HepG2 (cell line): ENCODE measurements at regions not wholly inside any gene's neighbourhood (a gene's known extent, or its start where the extent isn't known, plus 50 kb on each side); places are given as distances from the start of the nearest gene placed in this dataset.

Experiments used
- ATAC-seq: fragments of 200-7000 bp; cut with Tn5 transposase; 3 replicates; pipeline ENCODE4 v1.9.1; 2020; ENCODE audit warnings: mild to moderate bottlenecking, moderate library complexity
- BruUV-seq: library from RNA; stranded (reverse); fragments of 400-500 nt; replicated peaks from 2 replicates; lab custom pipeline; 2021; lab: Mats Ljungman, UMichigan
- CTCF ChIA-PET: fragments of 300-600 bp; formaldehyde crosslinking; extraction: SDS; loops from one replicate; lab custom pipeline; 2021; ENCODE audit warnings: low total read pairs, inconsistent platforms, low intra/inter-chr PET ratio; lab: Yijun Ruan, JAX
- POLR2A ChIA-PET: fragments of 350-600 bp; sonication (Branson Sonifier 250); formaldehyde crosslinking; loops from one replicate; lab custom pipeline; 2020; ENCODE audit warnings: antibody characterized with exemption, inconsistent platforms; lab: Yijun Ruan, JAX
- DNase-seq: peaks from one replicate; pipeline ENCODE4 v3.0.0-alpha.2; 2015; ENCODE audit warnings: low spot score
- FAIRE-seq: peaks from 3 replicates; lab custom pipeline; 2011; peaks lifted over from hg19 to GRCh38; lab: Jason Lieb, UNC
- H2AFZ ChIP-seq: one replicate; pipeline ENCODE4 v1.6.1; 2011; ENCODE audit warnings: low read length, inconsistent platforms
- H3K27ac ChIP-seq: fragments of 300-600 bp; 3 replicates; pipeline ENCODE4 v1.8.0; 2011; ENCODE audit warnings: mixed run types, mild to moderate bottlenecking, mixed read lengths, low read length, inconsistent platforms; ENCODE audit not compliant: insufficient read depth; ENCODE audit errors: extremely low read length
- H3K27me3 ChIP-seq, 2 experiments: fragments of 200-600 bp in 1 of 2; 2 replicates in 1 of 2; 3 replicates in 1 of 2; pipeline versions ENCODE4 v1.6.0 to v1.8.0; 2011; ENCODE audit warnings: low read length in 2 of 2, mild to moderate bottlenecking in 2 of 2, moderate library complexity in 2 of 2, inconsistent platforms in 1 of 2; ENCODE audit not compliant: insufficient read depth in 2 of 2, control insufficient read depth in 1 of 2
- H3K36me3 ChIP-seq, 2 experiments: fragments of 200-600 bp in 1 of 2; replicated peaks in 1 of 2; 2 replicates in 1 of 2; 3 replicates in 1 of 2; pipeline versions ENCODE4 v1.5.1 to v1.8.0; 2011; ENCODE audit warnings: low read length in 2 of 2, inconsistent platforms in 1 of 2; ENCODE audit not compliant: insufficient read depth in 2 of 2, control insufficient read depth in 1 of 2
- H3K4me1 ChIP-seq: 2 replicates; pipeline ENCODE4 v1.5.1; 2012; ENCODE audit warnings: low read length, inconsistent platforms; ENCODE audit not compliant: insufficient read depth
- H3K4me2 ChIP-seq: 2 replicates; pipeline ENCODE4 v1.6.0; 2011; ENCODE audit warnings: low read depth, low read length, inconsistent platforms
- H3K4me3 ChIP-seq, 3 experiments: fragments of 200-600 bp in 1 of 3; sonication (generic), shearing (Covaris generic) in 1 of 3; replicated peaks in 1 of 3; 2 replicates each; pipeline ENCODE4 v1.5.1; 2011 to 2016; ENCODE audit warnings: low read length in 3 of 3, inconsistent platforms in 2 of 3, low read depth in 2 of 3, mild to moderate bottlenecking in 2 of 3, control low read depth in 1 of 3, mixed read lengths in 1 of 3; ENCODE audit not compliant: insufficient read depth in 1 of 3
- H3K79me2 ChIP-seq: one replicate; pipeline ENCODE4 v1.6.1; 2011; ENCODE audit warnings: low read length, inconsistent platforms; ENCODE audit not compliant: insufficient read depth
- H3K9ac ChIP-seq: 2 replicates; pipeline ENCODE4 v1.6.0; 2011; ENCODE audit warnings: mild to moderate bottlenecking, low read depth, low read length, inconsistent platforms; ENCODE audit not compliant: insufficient read depth
- H3K9me3 ChIP-seq: 2 replicates; pipeline ENCODE4 v1.5.1; 2012; ENCODE audit warnings: mild to moderate bottlenecking, low read length
- H4K20me1 ChIP-seq: 2 replicates; pipeline ENCODE4 v1.6.0; 2011; ENCODE audit warnings: inconsistent platforms, mild to moderate bottlenecking, low read length, moderate library complexity; ENCODE audit not compliant: insufficient read depth
- CENPX ChIP-seq: sonication (generic); formaldehyde crosslinking; IDR thresholded peaks from 2 replicates; pipeline ENCODE4 v1.9.0; 2021; ENCODE audit warnings: mild to moderate bottlenecking, missing genetic modification reagents, moderate library complexity
- JARID2 ChIP-seq: sonication (generic); formaldehyde crosslinking; IDR thresholded peaks from 2 replicates; pipeline ENCODE4 v1.8.1; 2023; ENCODE audit warnings: missing genetic modification reagents, inconsistent platforms; ENCODE audit not compliant: insufficient replicate concordance
- MIER2 ChIP-seq: IDR thresholded peaks from 2 replicates; pipeline ENCODE4 v1.6.1; 2016; ENCODE audit warnings: missing biosample characterization, missing genetic modification reagents
- SMAD9 ChIP-seq: sonication (generic); formaldehyde crosslinking; IDR thresholded peaks from 2 replicates; pipeline ENCODE4 v1.5.1; 2020; ENCODE audit warnings: mild to moderate bottlenecking, missing genetic modification reagents
- SP5 ChIP-seq: IDR thresholded peaks from 2 replicates; pipeline ENCODE4 v1.6.1; 2016; ENCODE audit warnings: low read depth, borderline replicate concordance
- SSRP1 ChIP-seq: IDR thresholded peaks from 2 replicates; pipeline ENCODE4 v1.6.1; 2016; ENCODE audit warnings: control low read depth
- TRIM24 ChIP-seq: sonication (generic); formaldehyde crosslinking; IDR thresholded peaks from 2 replicates; pipeline ENCODE4 v1.8.0; 2022; ENCODE audit warnings: mild to moderate bottlenecking, missing genetic modification reagents
- ZBTB42 ChIP-seq: sonication (generic); formaldehyde crosslinking; IDR thresholded peaks from 2 replicates; pipeline ENCODE4 v1.5.0; 2020; ENCODE audit warnings: mild to moderate bottlenecking, missing genetic modification reagents
- ZNF619 ChIP-seq: sonication (generic); formaldehyde crosslinking; IDR thresholded peaks from 2 replicates; pipeline ENCODE4 v1.4.0; 2020; ENCODE audit warnings: mild to moderate bottlenecking, missing genetic modification reagents
- ZNF883 ChIP-seq: sonication (generic); formaldehyde crosslinking; IDR thresholded peaks from 2 replicates; pipeline ENCODE4 v1.5.1; 2020; ENCODE audit warnings: mild to moderate bottlenecking, missing genetic modification reagents; ENCODE audit errors: not compliant biosample characterization
- WGBS: methylation state at CpG from one replicate; pipeline ENCODE4 v1.1.6; 2017; ENCODE audit warnings: low lambda C conversion rate; 5-methylcytosine and 5-hydroxymethylcytosine counted together
- in situ Hi-C: cut with HindIII; loops from 2 replicates; pipeline ENCODE4 v1.10.0; 2017; ENCODE audit warnings: low pct_unique_long_range_greater_than_20kb; ENCODE audit not compliant: extremely low pct_ligation_motif_present
- intact Hi-C: fragments of 100-400 bp; cut with micrococcal nuclease; formaldehyde crosslinking; loops from one replicate; pipeline ENCODE4 v1.10.0; 2022; ENCODE audit not compliant: unreplicated experiment
- TF ChIP-seq, protein P1 (sequence below): conservative IDR thresholded peaks from 2 replicates; pipeline ENCODE4 v1.6.1; 2018; ENCODE audit warnings: missing genetic modification reagents
- TF ChIP-seq, protein P2 (sequence below): sonication (generic); formaldehyde crosslinking; IDR thresholded peaks from 2 replicates; pipeline ENCODE4 v1.4.0; 2020; ENCODE audit warnings: mild to moderate bottlenecking, missing genetic modification reagents
- TF ChIP-seq, protein P3 (sequence below): sonication (generic); formaldehyde crosslinking; IDR thresholded peaks from 2 replicates; pipeline ENCODE4 v1.4.0; 2020; ENCODE audit warnings: missing genetic modification reagents, low read depth, mild to moderate bottlenecking, borderline replicate concordance

DNA sequence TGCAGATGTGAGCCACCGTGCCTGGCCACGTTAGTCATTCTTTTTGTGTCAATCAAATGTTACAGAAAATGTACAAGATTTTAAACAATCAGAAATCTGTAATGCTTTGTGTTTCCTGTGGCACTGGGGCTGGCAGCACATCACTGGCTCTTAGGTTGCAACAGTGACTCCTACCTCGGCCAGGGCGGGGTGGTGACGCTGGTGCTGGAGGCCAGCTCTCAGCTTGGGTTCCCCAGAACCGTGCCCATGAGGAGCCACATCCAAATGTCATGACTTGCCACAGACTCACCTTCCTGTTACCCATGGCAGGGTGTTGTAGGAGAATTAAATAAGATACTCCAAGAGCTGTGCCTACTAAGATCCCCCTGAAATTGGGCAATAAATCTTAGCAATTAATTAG is 161.7 kb downstream of the TEX29 start:
- no peak overlapping the region for H2AFZ ChIP-seq
- in situ Hi-C loops, result no loop called here
- no peak overlapping the region for H3K9ac ChIP-seq
- no peak overlapping the region for H3K4me3 ChIP-seq
- H3K4me2 ChIP-seq, result no peak overlapping the region
- no peak overlapping the region for H3K27ac ChIP-seq
- ChIA-PET CTCF (no interaction called here), POLR2A (no interaction called here)
- no peaks in the 10 kb centered on the region for H4K20me1 ChIP-seq
- no peaks in the 10 kb centered on the region for H3K36me3 ChIP-seq
- DNase-seq (no peak), ATAC-seq (no peak), FAIRE-seq (no peak)
- H3K79me2 ChIP-seq, result no peaks in the 10 kb centered on the region
- 0% methylated on average over 6 of the region's 6 CpGs for WGBS
- H3K27me3 ChIP-seq, result peaks cover 3 to 65% of the 10 kb centered on the region in 2 experiments
- peaks cover 4% of the 10 kb centered on the region for H3K9me3 ChIP-seq
- no TSS peak for BruUV-seq
- no peaks in the 10 kb centered on the region for H3K4me1 ChIP-seq
- no peak for TF ChIP-seq CENPX
- intact Hi-C loops, result no loop called here

DNA sequence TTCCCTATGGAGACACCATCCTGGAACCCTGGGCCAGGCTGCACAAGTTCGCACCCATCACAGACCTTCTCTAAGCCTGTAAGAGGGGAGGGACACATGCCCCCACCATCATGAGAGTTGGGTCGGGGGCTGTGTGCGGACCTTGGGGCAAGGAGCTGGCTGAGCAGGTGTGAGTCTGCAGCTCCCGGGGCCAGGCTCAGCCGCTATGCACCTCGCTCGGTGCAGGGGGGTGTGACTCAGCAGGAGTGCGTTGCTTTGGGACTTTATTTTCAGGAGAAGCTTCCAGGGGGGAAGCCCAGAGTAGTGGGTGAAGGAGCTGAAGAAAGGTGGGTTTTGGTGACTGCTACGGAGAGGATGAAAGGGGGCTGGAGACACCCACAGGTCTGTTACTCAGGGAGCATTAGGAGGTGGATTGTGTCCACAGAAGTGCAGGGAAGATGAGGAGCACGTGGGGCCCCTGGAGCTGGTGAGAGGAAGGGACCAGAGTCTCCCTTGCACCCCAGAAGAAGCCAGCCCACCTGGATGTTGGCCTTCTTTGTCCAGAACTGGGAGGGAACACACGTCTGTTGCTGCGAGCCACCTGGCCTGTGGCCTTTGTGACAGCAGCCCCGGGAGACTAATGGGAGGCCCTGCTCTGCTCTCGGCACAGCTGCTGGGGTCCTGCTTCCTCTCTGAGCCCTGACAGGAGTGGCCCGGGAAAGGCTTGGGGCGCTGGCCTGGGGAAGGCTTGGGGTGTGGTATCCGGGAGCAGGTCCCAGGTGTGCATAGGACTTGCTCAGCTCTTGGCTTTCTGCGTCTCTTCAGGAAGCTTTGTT is 162.6 kb downstream of the TEX29 start:
- DNase-seq (no peak), FAIRE-seq (no peak), ATAC-seq (no peak)
- no peaks in the 10 kb centered on the region for H4K20me1 ChIP-seq
- H3K9me3 ChIP-seq, result peaks cover 6% of the 10 kb centered on the region
- CTCF ChIA-PET, result no interaction called here
- TF ChIP-seq SMAD9, result no peak
- TF ChIP-seq, protein P1, sequence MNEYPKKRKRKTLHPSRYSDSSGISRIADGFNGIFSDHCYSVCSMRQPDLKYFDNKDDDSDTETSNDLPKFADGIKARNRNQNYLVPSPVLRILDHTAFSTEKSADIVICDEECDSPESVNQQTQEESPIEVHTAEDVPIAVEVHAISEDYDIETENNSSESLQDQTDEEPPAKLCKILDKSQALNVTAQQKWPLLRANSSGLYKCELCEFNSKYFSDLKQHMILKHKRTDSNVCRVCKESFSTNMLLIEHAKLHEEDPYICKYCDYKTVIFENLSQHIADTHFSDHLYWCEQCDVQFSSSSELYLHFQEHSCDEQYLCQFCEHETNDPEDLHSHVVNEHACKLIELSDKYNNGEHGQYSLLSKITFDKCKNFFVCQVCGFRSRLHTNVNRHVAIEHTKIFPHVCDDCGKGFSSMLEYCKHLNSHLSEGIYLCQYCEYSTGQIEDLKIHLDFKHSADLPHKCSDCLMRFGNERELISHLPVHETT (CRISPR knock-in tag), result no peak
- TF ChIP-seq SP5 (CRISPR knock-in tag), result no peak
- TF ChIP-seq, protein P2, sequence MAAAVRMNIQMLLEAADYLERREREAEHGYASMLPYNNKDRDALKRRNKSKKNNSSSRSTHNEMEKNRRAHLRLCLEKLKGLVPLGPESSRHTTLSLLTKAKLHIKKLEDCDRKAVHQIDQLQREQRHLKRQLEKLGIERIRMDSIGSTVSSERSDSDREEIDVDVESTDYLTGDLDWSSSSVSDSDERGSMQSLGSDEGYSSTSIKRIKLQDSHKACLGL (CRISPR knock-in tag), result no peak
- no peak for TF ChIP-seq ZBTB42 (CRISPR knock-in tag)
- no peak for TF ChIP-seq ZNF619 (CRISPR knock-in tag)
- TF ChIP-seq, protein P3, sequence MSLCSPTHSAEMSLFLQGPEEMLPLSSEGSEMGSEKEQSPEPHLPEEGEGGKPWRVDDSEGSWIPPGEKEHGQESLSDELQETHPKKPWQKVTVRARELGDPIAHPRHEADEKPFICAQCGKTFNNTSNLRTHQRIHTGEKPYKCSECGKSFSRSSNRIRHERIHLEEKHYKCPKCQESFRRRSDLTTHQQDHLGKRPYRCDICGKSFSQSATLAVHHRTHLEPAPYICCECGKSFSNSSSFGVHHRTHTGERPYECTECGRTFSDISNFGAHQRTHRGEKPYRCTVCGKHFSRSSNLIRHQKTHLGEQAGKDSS, result no peak
- no peak for TF ChIP-seq JARID2 (CRISPR knock-in tag)
- no peak for TF ChIP-seq ZNF883 (CRISPR knock-in tag)
- no peak for TF ChIP-seq TRIM24
- TF ChIP-seq SSRP1 (CRISPR knock-in tag), result no peak
- TF ChIP-seq MIER2 (CRISPR knock-in tag), result no peak
- H3K4me3 ChIP-seq, result no peak overlapping the region
- no peaks in the 10 kb centered on the region for H3K36me3 ChIP-seq
- H3K4me2 ChIP-seq, result no peak overlapping the region
- 44% methylated on average over 11 of the region's 18 CpGs for WGBS
- intact Hi-C loops (no loop called here), in situ Hi-C loops (no loop called here)
- H3K9ac ChIP-seq, result no peak overlapping the region
- POLR2A ChIA-PET, result no interaction called here
- no peaks in the 10 kb centered on the region for H3K4me1 ChIP-seq
- H3K27ac ChIP-seq, result no peak overlapping the region
- peaks cover 1 to 67% of the 10 kb centered on the region in 2 experiments for H3K27me3 ChIP-seq
- H3K79me2 ChIP-seq, result no peaks in the 10 kb centered on the region
- H2AFZ ChIP-seq, result no peak overlapping the region
- no TSS peak for BruUV-seq
